HUDEP-2 (cell line): ENCODE measurements at regions not wholly inside any gene's neighbourhood (a gene's known extent, or its start where the extent isn't known, plus 50 kb on each side); places are given as distances from the start of the nearest gene placed in this dataset.
A peak's percentile ranks its signal among the peaks of the same experiment; 100 is the strongest.

Experiments used
- DNase-seq, 76 experiments: peaks; one replicate each; lab custom pipeline; 2025; ENCODE audit not compliant: unreplicated experiment in 76 of 76; lab: John Stamatoyannopoulos, UW

DNA sequence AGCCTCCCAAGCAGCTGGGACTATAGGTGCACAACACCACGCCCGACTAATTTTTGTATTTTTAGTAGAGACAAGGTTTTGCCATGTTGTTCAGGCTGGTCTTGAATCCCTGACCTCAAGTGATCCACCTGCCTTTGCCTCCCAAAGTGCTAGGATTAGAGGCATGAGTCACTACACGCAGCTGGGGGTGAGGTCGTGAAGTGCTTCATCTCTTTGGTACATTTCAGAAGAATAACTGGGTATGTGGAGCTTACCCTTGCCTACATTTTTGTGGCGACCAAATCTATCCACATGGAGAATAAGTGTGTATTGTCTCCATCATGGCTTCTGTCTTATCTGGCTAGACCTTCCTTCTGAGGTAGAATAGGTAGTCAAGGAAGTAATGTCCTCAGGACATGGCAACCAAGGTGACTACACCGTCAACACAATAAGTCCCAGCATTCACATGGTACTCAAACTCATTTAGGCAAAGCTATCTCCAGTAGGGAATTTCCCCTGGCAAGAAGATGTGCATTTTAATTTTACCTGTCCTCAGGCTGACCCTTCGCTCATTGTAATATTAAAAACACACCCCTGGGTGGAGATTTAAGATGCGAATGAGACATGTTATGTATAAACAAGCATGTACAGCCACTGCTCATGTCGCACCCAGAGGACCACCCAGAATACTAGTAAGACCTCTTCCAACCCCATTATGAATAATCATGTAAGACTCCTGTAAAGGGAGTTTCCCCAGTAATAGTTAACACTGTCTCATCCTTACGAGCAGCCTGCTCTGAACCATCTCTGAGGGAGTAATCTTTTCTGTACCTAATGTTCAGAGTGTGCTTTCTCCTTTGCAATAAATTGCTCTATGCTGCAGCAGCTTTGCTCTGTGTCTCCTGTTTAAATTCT is 1173.2 kb downstream of the TAF11L14 start:
- no peak for DNase-seq

DNA sequence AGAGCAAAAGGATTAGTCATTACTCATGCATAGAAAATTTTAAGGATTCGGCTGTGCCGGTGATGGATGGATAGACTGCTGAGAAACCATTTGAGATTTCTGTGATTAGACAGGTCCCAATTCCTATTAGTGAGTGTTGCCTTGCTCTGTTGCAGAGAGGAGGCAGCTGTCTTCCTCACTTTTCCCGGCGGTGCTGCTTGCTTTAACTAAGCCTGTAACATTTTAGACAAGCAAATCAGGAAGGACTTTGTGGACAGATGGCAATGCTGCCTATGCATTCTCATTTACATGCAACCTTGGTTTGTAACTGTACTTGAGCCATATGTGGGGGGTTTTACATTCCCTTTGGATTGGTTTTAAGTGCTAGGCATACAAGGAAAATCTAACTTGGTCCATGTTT is 1176.3 kb downstream of the CDH18 start:
- no peak for DNase-seq

DNA sequence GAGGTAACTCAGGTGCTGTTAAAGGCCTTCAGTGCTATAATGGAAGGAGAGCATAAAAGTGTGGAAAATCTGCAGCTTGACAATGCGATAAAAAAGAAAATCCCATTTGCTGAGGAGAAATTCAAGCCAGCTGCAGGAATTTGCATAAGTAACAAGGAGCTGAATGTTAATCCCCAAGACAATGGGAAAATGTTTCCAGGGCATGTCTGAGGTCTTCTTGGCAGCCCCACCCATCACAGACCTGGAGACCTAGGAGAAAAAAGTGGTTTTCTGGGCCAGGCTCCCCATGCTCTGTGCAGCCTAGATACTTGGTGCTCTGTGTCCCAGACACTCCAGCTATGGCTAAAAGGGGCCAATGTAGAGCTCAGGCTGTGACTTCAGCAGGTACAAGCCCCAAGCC is 1159.6 kb downstream of the CDH18 start:
- no peak for DNase-seq

DNA sequence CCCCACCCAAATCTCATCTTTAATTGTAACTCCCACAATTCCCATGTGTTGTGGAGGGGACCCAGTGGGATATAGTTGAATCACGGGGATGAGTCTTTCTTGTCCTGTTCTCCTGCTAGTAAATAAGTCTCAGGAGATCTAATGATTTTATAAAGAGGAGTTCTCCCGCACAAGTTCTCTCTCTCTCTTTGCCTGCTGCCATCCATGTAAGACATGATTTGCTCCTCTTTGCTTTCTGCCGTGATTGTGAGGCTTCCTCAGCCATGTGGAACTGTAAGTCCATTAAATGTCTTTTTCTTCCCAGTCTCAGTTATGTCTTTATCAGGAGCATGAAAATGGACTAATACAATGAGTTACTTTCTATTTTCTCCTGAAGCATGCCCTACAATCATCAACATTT is 1158.5 kb downstream of the CDH18 start:
- DNase-seq = no peak

GRCh38 chr5:18850216-18850615 is 1137.8 kb downstream of the CDH18 start:
- no peak for DNase-seq

DNA sequence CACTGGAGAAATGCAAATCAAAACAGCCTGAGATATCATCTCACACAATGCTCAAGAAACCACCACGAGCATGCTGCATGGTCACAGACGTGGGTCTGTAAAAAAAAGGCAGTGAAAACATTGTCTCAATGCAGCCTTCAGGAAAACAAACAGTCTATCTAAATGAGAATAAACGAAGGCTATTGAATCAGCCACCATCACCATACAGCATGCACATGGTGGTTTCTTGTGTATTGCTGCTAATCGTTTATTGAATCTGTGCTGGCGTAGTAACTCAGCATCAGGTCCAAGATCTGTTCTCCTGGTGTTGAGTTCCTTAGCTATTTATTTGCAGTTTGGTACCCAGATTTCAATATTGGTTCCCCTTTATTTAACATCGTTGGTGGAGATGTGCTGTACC is 1115.0 kb downstream of the CDH18 start:
- no peak for DNase-seq

- no peak for DNase-seq
Measured at GRCh38 chr5:18876565-18876964, 1111.4 kb downstream of the CDH18 start.

- DNase-seq = no peak
Measured at GRCh38 chr5:18881615-18882014, 1106.4 kb downstream of the CDH18 start.

DNA sequence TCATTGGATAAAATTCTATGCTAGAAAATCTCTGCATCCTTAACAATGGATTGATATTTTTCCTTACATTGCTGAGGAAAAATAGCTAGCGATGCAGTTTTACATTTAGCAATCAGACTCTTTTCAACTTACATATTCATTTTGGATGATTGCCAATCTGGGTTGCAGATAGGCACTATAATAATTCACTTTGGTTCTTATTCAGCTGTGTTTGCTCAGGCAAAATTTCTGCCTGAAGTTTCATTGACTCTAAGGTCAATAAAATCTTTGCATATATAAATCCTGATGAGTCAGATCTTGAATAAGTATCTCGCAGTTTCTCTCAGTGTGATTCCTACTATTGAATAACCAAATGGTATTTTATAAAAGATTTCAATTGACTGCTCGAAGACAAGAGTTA is 1105.8 kb downstream of the CDH18 start:
- no peak for DNase-seq

DNA sequence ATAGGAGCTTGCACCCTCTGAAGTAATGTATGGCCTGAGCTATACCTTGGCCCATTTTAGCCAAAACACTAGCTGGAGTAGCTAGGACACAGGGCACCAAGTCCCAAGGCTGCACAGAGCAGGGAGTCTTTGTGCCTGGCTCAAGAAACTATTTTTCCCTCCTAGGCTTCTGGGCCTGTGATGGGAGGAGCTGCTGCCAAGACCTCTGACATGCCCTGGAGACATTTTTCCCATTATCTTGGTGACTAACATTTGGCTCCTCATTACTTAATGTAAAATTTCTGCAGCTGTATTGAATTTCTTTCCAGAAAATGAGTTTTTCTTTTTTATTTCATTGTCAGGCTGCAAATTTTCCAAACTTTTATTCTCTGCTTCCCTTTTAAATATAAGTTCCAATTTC is 1099.2 kb downstream of the CDH18 start:
- no peak for DNase-seq

- DNase-seq = no peak
Measured at GRCh38 chr5:18900644-18901043, 1087.4 kb downstream of the CDH18 start.

GRCh38 chr5:18920966-18921365 is 1067.0 kb downstream of the CDH18 start:
- peak in 3 of 76 experiments; percentile 3 to 61 (median 40) for DNase-seq

DNA sequence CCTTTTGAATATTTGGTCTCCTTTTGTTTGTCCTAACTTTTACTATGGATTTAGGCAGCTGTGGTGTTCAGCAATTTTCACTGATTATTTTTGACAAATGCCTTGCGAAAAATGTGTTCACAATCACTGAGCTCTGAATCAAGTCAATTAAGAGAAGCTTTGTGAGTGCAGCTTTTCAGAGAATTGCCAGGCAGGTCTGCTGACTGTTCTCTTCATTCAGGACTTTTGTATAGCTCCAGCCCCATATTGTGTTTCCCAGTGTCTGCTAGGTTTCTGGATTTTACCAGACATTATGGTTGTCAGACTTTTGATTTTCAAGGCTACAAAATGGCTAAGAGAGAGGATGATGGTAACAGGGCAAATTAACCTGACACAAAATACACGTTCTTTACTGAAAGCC is 1055.9 kb downstream of the CDH18 start:
- DNase-seq = no peak

DNA sequence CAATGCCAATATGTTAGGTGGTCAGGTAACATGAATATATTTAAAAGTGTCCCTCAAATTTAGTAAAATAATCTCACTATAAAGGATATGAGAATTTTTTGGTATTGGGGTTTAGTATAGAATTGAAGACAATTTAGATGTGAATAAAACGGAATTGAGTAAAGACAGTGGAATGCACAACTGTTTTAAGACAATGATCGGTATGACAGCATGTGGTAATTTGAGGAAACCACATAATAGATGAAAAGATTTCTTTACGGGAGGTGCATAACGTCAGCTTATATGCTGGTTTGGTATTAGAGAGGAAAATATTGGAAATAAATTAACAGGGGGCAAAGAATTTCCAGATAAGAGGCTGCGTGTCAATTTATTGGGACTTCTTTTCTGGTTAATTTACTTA is 1043.2 kb downstream of the CDH18 start:
- DNase-seq = no peak

DNA sequence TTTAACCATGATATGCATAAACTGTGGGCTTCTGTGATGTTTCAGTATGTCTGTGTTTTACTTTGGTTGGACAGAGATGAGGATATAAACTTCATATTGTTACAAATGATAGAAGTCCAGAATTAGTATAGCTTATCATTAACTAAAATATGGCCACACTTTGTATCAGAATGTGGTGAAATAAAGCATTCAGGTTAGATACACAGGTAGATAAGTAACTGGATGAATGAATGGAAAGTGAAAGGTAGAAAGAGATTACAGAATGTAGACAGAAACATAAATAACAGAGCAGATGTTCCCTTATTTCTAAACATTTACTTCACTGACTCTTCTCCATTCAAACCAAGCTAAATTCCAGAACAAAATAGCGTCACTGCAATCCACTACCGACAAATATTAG is 1033.8 kb downstream of the CDH18 start:
- DNase-seq = no peak

DNA sequence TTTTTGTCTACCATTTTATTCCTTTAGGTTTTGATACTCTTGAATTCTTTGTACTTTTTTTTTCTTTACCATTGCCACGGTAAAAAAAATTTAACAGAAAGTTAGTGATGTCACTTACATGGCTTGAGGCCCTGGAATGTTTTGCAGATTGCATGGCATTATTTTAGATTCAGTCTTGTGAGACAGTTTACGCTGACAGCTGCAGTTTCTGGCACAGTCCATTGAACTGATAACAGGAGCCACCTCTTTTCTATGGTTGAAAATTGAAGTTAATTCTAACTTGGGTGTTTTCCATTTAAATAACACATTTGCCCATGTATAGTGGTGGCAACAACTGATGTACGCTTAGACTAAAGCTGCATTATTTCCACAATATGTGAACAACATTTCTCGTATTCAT is 1028.5 kb downstream of the CDH18 start:
- no peak for DNase-seq

DNA sequence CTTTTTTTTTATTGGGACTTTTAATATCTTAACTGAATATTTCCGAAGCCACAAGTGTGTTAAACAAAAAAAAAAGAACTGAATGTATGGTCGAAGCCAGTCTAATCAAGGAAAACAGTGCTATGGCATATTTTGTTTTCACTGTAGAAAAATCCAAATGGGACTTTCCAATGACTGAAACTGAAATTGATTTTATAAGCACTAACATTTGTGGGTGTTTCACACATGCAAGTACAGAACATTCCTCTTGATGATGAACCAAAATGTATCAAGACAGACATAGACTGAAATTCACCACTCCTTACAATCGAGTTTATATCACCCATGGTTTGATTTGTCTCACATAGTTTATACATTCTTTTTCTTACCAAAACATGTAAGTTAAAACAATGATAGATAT is 1026.8 kb downstream of the CDH18 start:
- DNase-seq = no peak

- no peak for DNase-seq
Measured at GRCh38 chr5:18965893-18966292, 1022.1 kb downstream of the CDH18 start.

DNA sequence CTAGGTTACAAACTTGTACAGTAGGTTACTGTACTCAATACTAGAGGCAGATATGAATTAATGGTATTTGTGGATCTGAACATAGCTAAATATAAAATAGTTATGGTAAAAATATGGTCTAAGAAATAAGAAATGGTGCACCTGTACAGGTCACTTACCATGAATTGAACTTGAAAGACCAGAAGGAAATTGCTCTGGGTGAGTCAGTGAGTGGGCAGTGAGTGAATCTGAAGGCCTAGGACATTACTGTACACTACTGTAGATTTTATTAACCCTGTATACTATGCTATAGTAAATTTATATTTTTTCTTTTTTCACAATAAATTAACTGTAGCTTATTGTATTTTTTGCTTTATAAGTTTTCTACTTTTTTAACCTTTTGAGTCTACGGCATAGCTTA is 1020.4 kb downstream of the CDH18 start:
- no peak for DNase-seq

- DNase-seq = no peak
Measured at GRCh38 chr5:18968966-18969365, 1019.0 kb downstream of the CDH18 start.

DNA sequence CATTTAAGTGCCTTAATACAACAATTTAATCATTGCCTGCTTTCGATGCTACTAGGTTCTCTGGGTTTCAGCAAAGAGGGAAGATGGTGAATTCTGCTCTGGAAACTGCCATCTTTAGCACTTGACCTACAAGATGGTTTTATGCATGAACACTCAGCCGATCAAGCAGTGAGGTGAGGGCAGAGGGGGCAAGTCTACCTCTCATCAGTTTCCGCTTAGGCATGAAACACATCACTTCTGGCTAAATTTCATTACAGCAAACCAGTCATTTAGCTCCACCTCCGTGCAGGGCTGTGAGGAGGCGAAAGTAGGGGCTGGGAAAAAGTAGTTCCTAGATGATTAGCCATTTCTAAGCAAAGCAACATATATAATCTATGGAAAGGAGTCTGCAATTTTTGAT is 1018.0 kb downstream of the CDH18 start:
- DNase-seq = no peak

GRCh38 chr5:18972177-18972576 is 1015.8 kb downstream of the CDH18 start:
- DNase-seq = no peak

- no peak for DNase-seq
Measured at GRCh38 chr5:18975624-18976023, 1012.4 kb downstream of the CDH18 start.
